NB4 (cell line): ENCODE measurements at regions not wholly inside any gene's neighbourhood (a gene's known extent, or its start where the extent isn't known, plus 50 kb on each side); places are given as distances from the start of the nearest gene placed in this dataset.

Source experiments
- DNase-seq: peaks from one replicate; pipeline ENCODE4 v3.0.0; 2010; ENCODE audit warnings: low read depth
- H3K4me3 ChIP-seq: one replicate; pipeline ENCODE4 v1.5.1; 2011; ENCODE audit warnings: mild to moderate bottlenecking, low read depth, low read length, moderate library complexity
- MAX ChIP-seq: IDR thresholded peaks from 2 replicates; pipeline ENCODE4 v1.6.1; 2011; ENCODE audit warnings: low read depth, low read length
- MYC ChIP-seq: IDR thresholded peaks from 2 replicates; pipeline ENCODE4 v1.6.1; 2011; ENCODE audit warnings: low read depth, low read length
- POLR2A ChIP-seq: IDR thresholded peaks from 2 replicates; pipeline ENCODE4 v1.6.1; 2011; ENCODE audit warnings: mild to moderate bottlenecking; ENCODE audit not compliant: insufficient read length; ENCODE audit errors: extremely low read depth
- TF ChIP-seq, protein P1 (sequence below): IDR thresholded peaks from one replicate; pipeline ENCODE4 v1.5.1; 2012; ENCODE audit warnings: low read depth, low read length

GRCh38 chr10:78450239-78450638, 416.6 kb downstream of the RPS24 start:
- DNase-seq = no peak
- TF ChIP-seq POLR2A (no peak), MYC (no peak)
- TF ChIP-seq, protein P1, sequence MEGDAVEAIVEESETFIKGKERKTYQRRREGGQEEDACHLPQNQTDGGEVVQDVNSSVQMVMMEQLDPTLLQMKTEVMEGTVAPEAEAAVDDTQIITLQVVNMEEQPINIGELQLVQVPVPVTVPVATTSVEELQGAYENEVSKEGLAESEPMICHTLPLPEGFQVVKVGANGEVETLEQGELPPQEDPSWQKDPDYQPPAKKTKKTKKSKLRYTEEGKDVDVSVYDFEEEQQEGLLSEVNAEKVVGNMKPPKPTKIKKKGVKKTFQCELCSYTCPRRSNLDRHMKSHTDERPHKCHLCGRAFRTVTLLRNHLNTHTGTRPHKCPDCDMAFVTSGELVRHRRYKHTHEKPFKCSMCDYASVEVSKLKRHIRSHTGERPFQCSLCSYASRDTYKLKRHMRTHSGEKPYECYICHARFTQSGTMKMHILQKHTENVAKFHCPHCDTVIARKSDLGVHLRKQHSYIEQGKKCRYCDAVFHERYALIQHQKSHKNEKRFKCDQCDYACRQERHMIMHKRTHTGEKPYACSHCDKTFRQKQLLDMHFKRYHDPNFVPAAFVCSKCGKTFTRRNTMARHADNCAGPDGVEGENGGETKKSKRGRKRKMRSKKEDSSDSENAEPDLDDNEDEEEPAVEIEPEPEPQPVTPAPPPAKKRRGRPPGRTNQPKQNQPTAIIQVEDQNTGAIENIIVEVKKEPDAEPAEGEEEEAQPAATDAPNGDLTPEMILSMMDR = no peak
- H3K4me3 ChIP-seq = no peak overlapping the region

- H3K4me3 ChIP-seq = no peak overlapping the region
- DNase-seq = no peak
- TF ChIP-seq MYC = no peak
- TF ChIP-seq POLR2A = no peak
- TF ChIP-seq, protein P1 = no peak
- TF ChIP-seq MAX = no peak
These were observed 417.3 kb downstream of the RPS24 start for GRCh38 chr10:78450807-78451485.

DNA sequence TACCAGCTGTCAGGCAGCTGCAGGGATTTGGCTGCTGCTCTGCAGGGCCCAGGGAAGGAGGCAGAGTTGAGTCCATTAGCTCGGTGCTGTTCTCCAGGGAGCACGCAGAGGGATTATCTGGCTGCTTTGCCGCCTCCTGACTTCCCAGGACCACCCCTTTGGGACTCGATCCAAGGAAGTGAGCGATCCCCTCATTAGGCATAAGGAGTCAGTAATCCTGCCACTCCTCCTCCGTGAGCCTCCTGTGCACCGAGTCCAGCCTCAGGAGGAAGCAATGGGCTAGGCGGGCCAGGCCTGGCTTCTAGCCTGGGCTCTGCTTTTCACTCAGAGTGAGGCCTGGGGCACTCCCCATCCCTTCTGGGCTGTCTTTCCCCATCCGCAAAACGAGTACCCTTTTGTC, 417.9 kb downstream of the RPS24 start:
- TF ChIP-seq, protein P1 = no peak
- TF ChIP-seq POLR2A (no peak), MAX (no peak), MYC (no peak)
- no peak overlapping the region for H3K4me3 ChIP-seq
- no peak for DNase-seq

- H3K4me3 ChIP-seq = no peak overlapping the region
- TF ChIP-seq, protein P1 = no peak
- no peak for TF ChIP-seq MAX
- no peak for DNase-seq
These were observed 420.5 kb downstream of the RPS24 start for GRCh38 chr10:78454123-78454645.

DNA sequence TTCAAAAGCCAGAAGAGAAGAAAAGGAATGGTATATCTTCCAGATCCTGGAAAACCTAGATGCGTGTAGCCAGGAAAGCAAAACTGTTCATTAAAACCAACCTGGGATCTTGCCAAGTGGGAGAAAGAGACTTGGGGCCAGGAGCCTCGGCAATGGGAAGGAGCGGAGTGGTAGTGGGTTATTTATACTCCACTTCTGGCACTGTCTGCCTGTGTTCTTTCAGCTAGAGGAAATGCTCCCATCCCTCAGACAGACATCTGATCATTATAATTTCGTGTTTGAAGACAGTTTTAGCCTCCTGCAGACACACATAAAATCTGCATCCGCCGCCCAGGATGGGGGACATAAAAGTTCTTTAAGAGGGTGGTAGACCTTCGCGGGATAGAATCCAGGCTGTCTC, 421.6 kb downstream of the RPS24 start:
- TF ChIP-seq POLR2A = no peak
- TF ChIP-seq MYC = no peak
- no peak for TF ChIP-seq MAX
- TF ChIP-seq, protein P1 = no peak
- H3K4me3 ChIP-seq = no peak overlapping the region
- DNase-seq = no peak

DNA sequence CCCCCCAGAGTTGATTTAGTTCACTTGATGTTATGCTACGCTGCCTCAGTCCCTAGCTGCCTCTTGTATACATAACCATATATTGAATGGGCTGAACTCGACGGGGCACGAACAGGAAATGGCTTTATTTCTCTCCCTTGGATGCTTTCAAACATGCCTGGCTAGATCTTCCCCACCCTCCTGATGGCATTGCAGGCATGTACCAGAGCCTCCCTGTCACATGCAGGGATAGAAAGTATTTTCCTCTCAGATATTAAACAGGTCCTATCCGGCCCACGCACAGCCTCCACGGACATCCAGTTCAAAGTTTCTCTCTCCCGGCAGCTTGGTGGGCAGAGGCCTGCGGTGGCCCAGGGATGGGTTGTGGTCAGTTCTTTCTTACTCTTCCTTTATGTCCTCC, 422.1 kb downstream of the RPS24 start:
- DNase-seq = no peak
- TF ChIP-seq POLR2A = no peak
- no peak for TF ChIP-seq MAX
- TF ChIP-seq, protein P1 = no peak
- TF ChIP-seq MYC = no peak
- no peak overlapping the region for H3K4me3 ChIP-seq
